ENCODE measurements at regions not wholly inside any gene's neighbourhood (a gene's known extent, or its start where the extent isn't known, plus 50 kb on each side); places are given as distances from the start of the nearest gene placed in this dataset.

- H3K4me3 ChIP-seq (ENCODE audit: low read length): no peak overlapping the region
- peak; percentile 25 for TF ChIP-seq CTCF (conservative IDR thresholded peaks at IDR 0.05; ENCODE audit: low read length)
- no peak for DNase-seq (ENCODE audit: low read depth)
Measured at GRCh38 chr22:45103756-45104155, 60.0 kb upstream of the NUP50 start.

- TF ChIP-seq CTCF (conservative IDR thresholded peaks at IDR 0.05; ENCODE audit: low read length): no peak
- H3K4me3 ChIP-seq (ENCODE audit: low read length): no peak overlapping the region
- no peak for DNase-seq (ENCODE audit: low read depth)
Measured at GRCh38 chr22:45104313-45104712, 59.4 kb upstream of the NUP50 start.

- TF ChIP-seq CTCF (conservative IDR thresholded peaks at IDR 0.05; ENCODE audit: low read length): no peak
- peak overlapping the region; percentile 49 for H3K4me3 ChIP-seq (ENCODE audit: low read length)
- peak; percentile 98 for DNase-seq (ENCODE audit: low read depth)
Measured at GRCh38 chr22:45105281-45105702, 58.4 kb upstream of the NUP50 start.

- no peak for TF ChIP-seq CTCF (conservative IDR thresholded peaks at IDR 0.05; ENCODE audit: low read length)
- no peak overlapping the region for H3K4me3 ChIP-seq (ENCODE audit: low read length)
- DNase-seq (ENCODE audit: low read depth): no peak
Measured at GRCh38 chr22:45107671-45108070, 56.1 kb upstream of the NUP50 start.

- H3K4me3 ChIP-seq (ENCODE audit: low read length): no peak overlapping the region
- DNase-seq (ENCODE audit: low read depth): peak; percentile 92
- no peak for TF ChIP-seq CTCF (conservative IDR thresholded peaks at IDR 0.05; ENCODE audit: low read length)
Measured at GRCh38 chr22:45112136-45112879, 51.4 kb upstream of the NUP50 start.
